Mesenchymal stem cell (in vitro differentiated cells and primary cell): ENCODE measurements at regions not wholly inside any gene's neighbourhood (a gene's known extent, or its start where the extent isn't known, plus 50 kb on each side); places are given as distances from the start of the nearest gene placed in this dataset.

Source experiments
- DNase-seq: peaks from one replicate; pipeline ENCODE4 v3.0.0-alpha.2; 2013
- H2AFZ ChIP-seq: one replicate; pipeline ENCODE4 v1.6.1; 2013; ENCODE audit warnings: low read depth, mild to moderate bottlenecking, control low read depth, inconsistent platforms, low read length, moderate library complexity
- H2AK5ac ChIP-seq: 2 replicates; pipeline ENCODE4 v1.6.1; 2013; ENCODE audit warnings: low read length, moderate library complexity, mild to moderate bottlenecking, inconsistent platforms; ENCODE audit not compliant: severe bottlenecking
- H2BK120ac ChIP-seq: one replicate; pipeline ENCODE4 v1.6.1; 2013; ENCODE audit warnings: low read depth, mild to moderate bottlenecking, inconsistent platforms, low read length, moderate library complexity
- H2BK12ac ChIP-seq, 2 experiments: one replicate each; pipeline ENCODE4 v1.6.1; 2013; ENCODE audit warnings: inconsistent platforms in 2 of 2, low read length in 2 of 2, mild to moderate bottlenecking in 2 of 2, moderate library complexity in 2 of 2, control low read depth in 1 of 2
- H2BK15ac ChIP-seq: one replicate; pipeline ENCODE4 v1.6.1; 2013; ENCODE audit warnings: mild to moderate bottlenecking, low read depth, inconsistent platforms; ENCODE audit not compliant: poor library complexity, severe bottlenecking
- H2BK5ac ChIP-seq: 2 replicates; pipeline ENCODE4 v1.6.1; 2013; ENCODE audit warnings: low read depth, mild to moderate bottlenecking, low read length, control low read depth, inconsistent platforms; ENCODE audit not compliant: poor library complexity, severe bottlenecking
- H3K14ac ChIP-seq, 2 experiments: one replicate each; pipeline ENCODE4 v1.6.1; 2013; ENCODE audit warnings: inconsistent platforms in 2 of 2, low read length in 2 of 2, control low read depth in 1 of 2, mild to moderate bottlenecking in 1 of 2, moderate library complexity in 1 of 2
- H3K18ac ChIP-seq, 2 experiments: one replicate each; pipeline ENCODE4 v1.6.1; 2013; ENCODE audit warnings: inconsistent platforms in 2 of 2, low read length in 2 of 2, control low read depth in 1 of 2, low read depth in 1 of 2, mild to moderate bottlenecking in 1 of 2
- H3K23ac ChIP-seq, 2 experiments: one replicate each; pipeline ENCODE4 v1.6.1; 2013; ENCODE audit warnings: inconsistent platforms in 2 of 2, low read length in 2 of 2, mild to moderate bottlenecking in 2 of 2, moderate library complexity in 2 of 2, control low read depth in 1 of 2
- H3K27ac ChIP-seq: 2 replicates; pipeline ENCODE4 v1.5.1; 2013; ENCODE audit warnings: mild to moderate bottlenecking, moderate library complexity, low read length, control low read depth, inconsistent platforms; ENCODE audit not compliant: poor library complexity, severe bottlenecking
- H3K27me3 ChIP-seq, 2 experiments: 2 replicates each; pipeline versions ENCODE4 v1.6.1 to v1.7.0; 2013; ENCODE audit warnings: low read length in 2 of 2, mild to moderate bottlenecking in 2 of 2, moderate library complexity in 2 of 2, control low read depth in 1 of 2, inconsistent platforms in 1 of 2; ENCODE audit not compliant: control insufficient read depth in 1 of 2, insufficient read depth in 1 of 2
- H3K36me3 ChIP-seq, 2 experiments: 2 replicates each; pipeline versions ENCODE4 v1.6.1 to v1.7.0; 2013; ENCODE audit warnings: low read length in 2 of 2, control low read depth in 1 of 2, inconsistent platforms in 1 of 2, low read depth in 1 of 2, mild to moderate bottlenecking in 1 of 2; ENCODE audit not compliant: insufficient read depth in 2 of 2, control insufficient read depth in 1 of 2
- H3K4ac ChIP-seq, 2 experiments: one replicate each; pipeline ENCODE4 v1.6.1; 2013; ENCODE audit warnings: inconsistent platforms in 2 of 2, low read length in 2 of 2, mild to moderate bottlenecking in 2 of 2, moderate library complexity in 2 of 2, control low read depth in 1 of 2, low read depth in 1 of 2
- H3K4me1 ChIP-seq: 2 replicates; pipeline ENCODE4 v1.6.1; 2013; ENCODE audit warnings: low read depth, low read length, control low read depth; ENCODE audit not compliant: control insufficient read depth, insufficient read depth
- H3K4me2 ChIP-seq: 2 replicates; pipeline ENCODE4 v1.6.1; 2013; ENCODE audit warnings: low read length, mild to moderate bottlenecking, inconsistent platforms; ENCODE audit not compliant: poor library complexity, severe bottlenecking
- H3K4me3 ChIP-seq, 2 experiments: 2 replicates each; pipeline versions ENCODE4 v1.5.1 to v1.7.0; 2013; ENCODE audit warnings: low read length in 2 of 2, mild to moderate bottlenecking in 2 of 2, control low read depth in 1 of 2, low read depth in 1 of 2; ENCODE audit not compliant: insufficient read depth in 1 of 2
- H3K79me1 ChIP-seq: replicated peaks from 2 replicates; pipeline ENCODE4 v1.6.1; 2013; ENCODE audit warnings: mild to moderate bottlenecking, control low read depth, low read length, inconsistent platforms; ENCODE audit not compliant: poor library complexity, severe bottlenecking
- H3K9ac ChIP-seq: 2 replicates; pipeline ENCODE4 v1.7.0; 2013; ENCODE audit warnings: mild to moderate bottlenecking, low read length, moderate library complexity
- H3K9me3 ChIP-seq: 2 replicates; pipeline ENCODE4 v1.7.0; 2013; ENCODE audit warnings: mild to moderate bottlenecking, low read length; ENCODE audit not compliant: control insufficient read depth
- H4K8ac ChIP-seq: one replicate; pipeline ENCODE4 v1.6.1; 2013; ENCODE audit warnings: inconsistent platforms, mild to moderate bottlenecking, low read length, moderate library complexity
- H4K91ac ChIP-seq: one replicate; pipeline ENCODE4 v1.6.1; 2013; ENCODE audit warnings: mild to moderate bottlenecking, low read length, inconsistent platforms
- WGBS: methylation state at CpG from one replicate; pipeline ENCODE4 v1.1.7; 2013; ENCODE audit warnings: mixed read lengths; 5-methylcytosine and 5-hydroxymethylcytosine counted together

DNA sequence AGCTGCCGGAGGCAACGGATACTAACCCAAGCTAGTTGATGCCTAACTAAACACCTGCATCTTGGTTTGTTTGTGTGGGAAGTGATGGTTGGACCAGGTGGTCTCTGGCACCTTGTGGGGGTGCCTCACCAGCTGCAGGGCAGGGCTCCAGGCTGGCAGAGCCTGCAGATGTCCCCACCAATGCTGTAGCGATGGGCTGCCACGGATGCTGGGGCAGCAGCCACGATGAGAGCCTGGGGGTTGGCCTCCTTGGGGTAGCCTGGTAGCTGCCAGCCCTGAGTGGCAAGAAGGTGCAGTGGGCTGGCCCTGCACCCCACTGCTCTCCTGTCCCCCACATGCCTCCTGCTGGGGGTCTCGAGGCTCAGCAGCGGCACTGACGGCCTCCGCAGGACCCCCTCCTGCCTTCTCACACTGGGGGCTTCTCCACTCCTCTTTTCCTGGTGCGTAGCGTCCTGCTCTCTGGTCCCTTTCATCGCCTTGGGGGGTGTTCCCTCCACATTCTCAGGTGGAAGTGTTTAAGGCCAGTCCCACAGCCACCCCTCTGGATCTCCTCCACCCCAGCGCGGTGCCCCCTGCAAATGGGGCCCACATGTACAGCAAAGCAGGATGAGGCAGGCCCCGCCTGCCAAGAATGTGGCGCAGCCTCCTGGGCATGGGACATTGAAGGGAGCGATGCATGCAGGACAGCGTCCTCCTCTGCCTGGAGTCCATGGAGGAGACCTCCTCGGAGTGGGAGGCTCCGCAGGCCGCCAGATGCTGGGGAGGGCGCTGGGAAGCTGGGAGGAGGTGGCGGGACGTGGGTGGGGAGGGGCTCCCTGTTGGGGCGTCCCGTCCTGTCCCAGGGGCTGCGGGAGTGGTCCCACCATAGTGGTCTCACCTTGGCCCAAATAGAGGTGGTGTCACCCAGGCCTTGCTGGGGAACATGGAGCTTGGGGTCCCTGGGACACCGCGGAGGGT, 173.1 kb downstream of the ASB1 start:
- Histone ChIP-seq H2BK5ac (no peak overlapping the region), H2AK5ac (peak overlapping the region; percentile 16), H3K9ac (no peak overlapping the region), H3K4me2 (no peak overlapping the region), H3K4me3 (no peak overlapping the region), H3K14ac (no peak overlapping the region), H2AFZ (no peak overlapping the region), H3K27me3 (no peaks in the 10 kb centered on the region), H3K36me3 (no peaks in the 10 kb centered on the region), H4K91ac (peak overlapping the region; percentile 52), H2BK120ac (no peak overlapping the region), H2BK12ac (peak overlapping the region in 1 of 2 experiments; percentile 15), H2BK15ac (no peak overlapping the region), H3K27ac (no peak overlapping the region), H3K79me1 (no peaks in the 10 kb centered on the region), H3K18ac (peak overlapping the region in 1 of 2 experiments; percentile 19), H3K4me1 (peaks cover 21% of the 10 kb centered on the region), H3K4ac (no peak overlapping the region), H3K23ac (no peak overlapping the region), H4K8ac (no peak overlapping the region), H3K9me3 (peaks cover 17% of the 10 kb centered on the region)
- no peak for DNase-seq
- 92% methylated on average over 29 of the region's 29 CpGs for WGBS

DNA sequence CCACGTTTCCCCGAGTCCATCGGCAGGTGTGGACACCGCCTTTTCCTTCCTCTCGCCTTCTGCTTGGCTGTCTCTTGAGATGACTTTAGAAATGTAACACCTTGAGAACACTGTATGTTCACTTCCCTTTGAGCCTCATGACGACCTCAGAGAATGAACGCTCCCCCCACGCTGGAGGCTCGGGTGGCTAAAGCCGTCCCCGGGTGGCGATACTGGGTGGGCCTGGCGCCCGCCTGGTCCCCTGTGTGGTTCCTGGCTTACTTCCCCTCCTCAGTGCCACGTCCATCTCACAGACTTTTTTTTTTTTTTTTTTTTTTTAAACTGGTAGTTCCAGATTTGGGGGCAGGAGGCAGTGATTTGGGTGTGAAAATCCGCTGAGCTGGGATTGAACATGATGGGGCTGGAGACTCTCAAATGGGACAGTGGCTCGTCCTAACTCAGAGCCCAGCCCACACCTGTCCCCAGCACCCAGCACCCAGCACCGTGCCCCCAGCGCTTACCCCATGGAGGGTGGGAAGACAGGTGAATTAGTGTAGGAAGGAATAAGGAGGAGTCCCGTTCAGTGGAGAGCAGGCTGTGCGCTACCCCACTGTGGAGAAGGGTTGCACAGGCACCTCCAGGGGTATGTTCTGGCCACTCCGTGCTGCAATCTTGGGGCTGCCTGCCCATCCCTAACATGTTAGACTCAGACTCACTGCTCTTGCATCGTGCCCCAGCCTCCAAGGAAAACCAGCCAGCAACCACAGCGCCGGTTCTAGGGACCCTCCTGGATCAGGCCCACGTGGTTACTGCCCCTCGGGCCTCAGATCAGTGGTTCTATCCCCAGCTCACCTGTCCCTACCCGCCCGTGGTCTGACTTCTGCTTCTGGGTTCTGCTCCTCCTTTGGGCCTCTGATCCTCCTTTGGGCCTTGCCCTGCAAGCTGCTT, 174.0 kb downstream of the ASB1 start:
- no peak overlapping the region for H2BK15ac ChIP-seq

DNA sequence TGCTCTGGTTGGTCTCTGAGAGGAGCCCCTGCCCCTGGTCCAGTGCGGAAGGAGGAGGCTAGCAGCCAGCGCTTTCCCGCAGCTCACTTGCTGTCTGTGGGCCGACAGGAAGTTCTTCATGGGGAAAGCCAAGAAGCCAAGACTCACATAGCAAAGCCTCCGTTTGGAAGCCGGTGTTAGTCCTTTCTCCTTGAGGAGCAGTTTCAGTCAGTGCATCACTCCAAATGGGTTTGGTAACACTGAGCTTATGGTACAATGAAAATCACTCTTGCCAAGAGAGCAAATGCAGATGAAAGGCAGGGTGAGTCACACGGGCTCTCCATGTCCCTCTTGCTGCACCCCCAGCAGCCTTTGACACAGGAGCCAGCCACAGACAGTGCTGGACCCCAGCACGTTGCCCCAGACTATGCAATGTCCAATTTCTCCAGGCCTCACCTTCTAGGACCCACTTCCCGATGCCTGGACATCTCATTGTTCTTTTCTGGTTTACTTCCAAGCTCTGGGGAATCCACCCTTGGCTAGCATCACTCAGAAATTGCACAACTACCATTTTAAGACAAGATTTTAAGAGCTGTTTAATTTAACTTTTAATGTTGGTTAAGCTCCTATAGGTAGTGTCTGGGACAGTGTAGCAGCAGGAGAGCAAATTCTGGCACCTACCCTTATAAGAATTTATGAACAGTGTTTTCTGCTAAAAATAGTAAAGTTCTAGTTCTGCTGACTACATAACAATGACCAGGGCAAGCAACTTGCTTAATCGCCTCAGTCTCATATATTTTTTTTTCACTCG, 174.9 kb downstream of the ASB1 start:
- peak overlapping the region in 1 of 2 experiments; percentile 3 for H2BK12ac ChIP-seq
- no peak overlapping the region for H2BK120ac ChIP-seq
- H3K27ac ChIP-seq: no peak overlapping the region
- no peak overlapping the region for H3K4me2 ChIP-seq
- H3K27me3 ChIP-seq: no peaks in the 10 kb centered on the region
- H3K4ac ChIP-seq: peak overlapping the region in 1 of 2 experiments; percentile 75
- no peak overlapping the region for H4K8ac ChIP-seq
- no peak overlapping the region for H2AK5ac ChIP-seq
- peaks cover 18% of the 10 kb centered on the region for H3K9me3 ChIP-seq
- H2AFZ ChIP-seq: no peak overlapping the region
- peak overlapping the region in 1 of 2 experiments; percentile 21 for H3K18ac ChIP-seq
- H3K79me1 ChIP-seq: no peaks in the 10 kb centered on the region
- peak; percentile 27 for DNase-seq
- H4K91ac ChIP-seq: no peak overlapping the region
- H3K9ac ChIP-seq: peak overlapping the region; percentile 52
- H2BK5ac ChIP-seq: no peak overlapping the region
- H3K36me3 ChIP-seq: no peaks in the 10 kb centered on the region
- H2BK15ac ChIP-seq: no peak overlapping the region
- peaks cover 16% of the 10 kb centered on the region for H3K4me1 ChIP-seq
- WGBS: 80% methylated on average over 11 of the region's 11 CpGs
- H3K14ac ChIP-seq: no peak overlapping the region
- no peak overlapping the region for H3K23ac ChIP-seq
- H3K4me3 ChIP-seq: peak overlapping the region in 1 of 2 experiments; percentile 50

More for the DNA sequence above, 174.0 kb downstream of the ASB1 start:
- Histone ChIP-seq H2AFZ (no peak overlapping the region), H3K23ac (no peak overlapping the region), H4K91ac (peak overlapping the region; percentile 35), H3K4me3 (peak overlapping the region in 1 of 2 experiments; percentile 50), H3K4ac (no peak overlapping the region), H3K18ac (peak overlapping the region in 1 of 2 experiments; percentile 60), H3K79me1 (no peaks in the 10 kb centered on the region), H2BK12ac (peak overlapping the region; percentile 18 to 29), H3K9ac (peak overlapping the region; percentile 52), H3K27ac (no peak overlapping the region), H3K4me2 (no peak overlapping the region), H3K27me3 (no peaks in the 10 kb centered on the region), H4K8ac (no peak overlapping the region), H2BK120ac (no peak overlapping the region), H2BK5ac (no peak overlapping the region), H3K36me3 (no peaks in the 10 kb centered on the region), H3K4me1 (peaks cover 21% of the 10 kb centered on the region), H3K9me3 (peaks cover 18% of the 10 kb centered on the region), H3K14ac (peak overlapping the region in 1 of 2 experiments; percentile 62), H2AK5ac (no peak overlapping the region)
- 90% methylated on average over 22 of the region's 29 CpGs for WGBS
- no peak for DNase-seq
